Glutamatergic neuron (in vitro differentiated cells): ENCODE measurements at regions not wholly inside any gene's neighbourhood (a gene's known extent, or its start where the extent isn't known, plus 50 kb on each side); places are given as distances from the start of the nearest gene placed in this dataset.
A peak's percentile ranks its signal among the peaks of the same experiment; 100 is the strongest.

Source experiments
- DNase-seq: peaks from one replicate; pipeline ENCODE4 v3.0.0; 2022
- H3K27ac Mint-ChIP-seq: one replicate; pipeline ENCODE4 v1.8.0; 2020; ENCODE audit warnings: mild to moderate bottlenecking, mixed read lengths, inconsistent platforms; ENCODE audit not compliant: unreplicated experiment
- H3K27me3 Mint-ChIP-seq: one replicate; pipeline ENCODE4 v1.8.0; 2020; ENCODE audit warnings: mild to moderate bottlenecking, moderate library complexity, mixed read lengths, inconsistent platforms; ENCODE audit not compliant: unreplicated experiment
- H3K36me3 Mint-ChIP-seq: one replicate; pipeline ENCODE4 v1.8.0; 2020; ENCODE audit warnings: mild to moderate bottlenecking, mixed read lengths, inconsistent platforms; ENCODE audit not compliant: unreplicated experiment
- H3K4me1 Mint-ChIP-seq: one replicate; pipeline ENCODE4 v1.8.0; 2020; ENCODE audit warnings: mild to moderate bottlenecking, low read depth, mixed read lengths, inconsistent platforms; ENCODE audit not compliant: unreplicated experiment
- H3K4me3 Mint-ChIP-seq: one replicate; pipeline ENCODE4 v1.8.0; 2020; ENCODE audit warnings: mild to moderate bottlenecking, mixed read lengths, inconsistent platforms; ENCODE audit not compliant: unreplicated experiment
- H3K9me3 Mint-ChIP-seq: one replicate; pipeline ENCODE4 v1.8.0; 2020; ENCODE audit warnings: mild to moderate bottlenecking, moderate library complexity, mixed read lengths, inconsistent platforms; ENCODE audit not compliant: unreplicated experiment
- CTCF ChIP-seq: fragments of 200-600 bp; sonication (generic); IDR thresholded peaks from one replicate; pipeline ENCODE4 v1.5.0; 2021; ENCODE audit not compliant: partially characterized antibody, unreplicated experiment

DNA sequence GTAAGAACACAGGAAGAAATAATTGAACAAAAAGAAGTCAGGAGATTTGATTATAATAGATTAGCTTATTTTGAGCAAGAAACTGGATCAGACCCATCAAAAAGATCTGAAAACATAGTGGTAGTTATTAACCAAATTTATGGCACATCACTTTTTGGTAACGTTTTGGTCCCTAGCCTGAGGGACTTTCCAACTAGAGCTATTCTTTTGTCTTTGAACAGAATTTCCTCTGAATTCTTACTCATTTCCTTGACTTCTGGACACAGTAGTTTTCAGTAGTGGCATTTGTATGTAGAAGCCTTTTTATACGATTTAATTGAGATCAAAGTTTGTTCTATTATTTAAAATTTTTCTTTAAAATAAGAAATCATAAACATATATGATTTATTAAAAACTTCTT is 96.5 kb upstream of the PDGFD start:
- H3K4me3 Mint-ChIP-seq: no peak overlapping the region
- TF ChIP-seq CTCF: no peak
- H3K36me3 Mint-ChIP-seq: no peaks in the 10 kb centered on the region
- peaks cover 2% of the 10 kb centered on the region for H3K27me3 Mint-ChIP-seq
- H3K9me3 Mint-ChIP-seq: no peaks in the 10 kb centered on the region
- no peak overlapping the region for H3K27ac Mint-ChIP-seq
- DNase-seq: no peak
- H3K4me1 Mint-ChIP-seq: no peaks in the 10 kb centered on the region

- no peaks in the 10 kb centered on the region for H3K9me3 Mint-ChIP-seq
- no peak for TF ChIP-seq CTCF
- H3K36me3 Mint-ChIP-seq: no peaks in the 10 kb centered on the region
- no peak overlapping the region for H3K4me3 Mint-ChIP-seq
- no peak for DNase-seq
- no peaks in the 10 kb centered on the region for H3K4me1 Mint-ChIP-seq
- no peak overlapping the region for H3K27ac Mint-ChIP-seq
- peaks cover 2% of the 10 kb centered on the region for H3K27me3 Mint-ChIP-seq
These were observed 95.2 kb upstream of the PDGFD start for GRCh38 chr11:104259121-104259610.

- no peak for DNase-seq
- H3K27me3 Mint-ChIP-seq: peaks cover 3% of the 10 kb centered on the region
- H3K4me1 Mint-ChIP-seq: no peaks in the 10 kb centered on the region
- TF ChIP-seq CTCF: peak; percentile 12
- no peak overlapping the region for H3K27ac Mint-ChIP-seq
- H3K9me3 Mint-ChIP-seq: no peaks in the 10 kb centered on the region
- no peaks in the 10 kb centered on the region for H3K36me3 Mint-ChIP-seq
- no peak overlapping the region for H3K4me3 Mint-ChIP-seq
These were observed 92.6 kb upstream of the PDGFD start for GRCh38 chr11:104256525-104256924.

GRCh38 chr11:104254347-104254746 is 90.4 kb upstream of the PDGFD start:
- TF ChIP-seq CTCF: peak; percentile 71
- H3K4me1 Mint-ChIP-seq: no peaks in the 10 kb centered on the region
- no peaks in the 10 kb centered on the region for H3K36me3 Mint-ChIP-seq
- no peak overlapping the region for H3K27ac Mint-ChIP-seq
- H3K27me3 Mint-ChIP-seq: peaks cover 3% of the 10 kb centered on the region
- H3K4me3 Mint-ChIP-seq: no peak overlapping the region
- H3K9me3 Mint-ChIP-seq: no peaks in the 10 kb centered on the region
- peak; percentile 68 for DNase-seq

- Mint-ChIP-seq H3K36me3 (no peaks in the 10 kb centered on the region), H3K27ac (no peak overlapping the region), H3K4me1 (no peaks in the 10 kb centered on the region), H3K4me3 (no peak overlapping the region), H3K9me3 (no peaks in the 10 kb centered on the region), H3K27me3 (no peaks in the 10 kb centered on the region)
- DNase-seq: no peak
- no peak for TF ChIP-seq CTCF
These were observed 82.6 kb upstream of the PDGFD start for GRCh38 chr11:104246590-104246989.
